IPS-18c (cell line): ENCODE measurements at regions not wholly inside any gene's neighbourhood (a gene's known extent, or its start where the extent isn't known, plus 50 kb on each side); places are given as distances from the start of the nearest gene placed in this dataset.

Experiments used
- H3K4me3 ChIP-seq: 2 replicates; pipeline ENCODE4 v1.7.0; 2013; ENCODE audit warnings: low read depth, mild to moderate bottlenecking, low read length, moderate library complexity; ENCODE audit not compliant: insufficient read depth
- H3K9me3 ChIP-seq: one replicate; pipeline ENCODE4 v1.6.1; 2013; ENCODE audit warnings: mild to moderate bottlenecking, low read length, moderate library complexity; ENCODE audit not compliant: control insufficient read depth, insufficient read depth

- Histone ChIP-seq H3K4me3 (no peak overlapping the region), H3K9me3 (no peaks in the 10 kb centered on the region)
Measured at GRCh38 chr6:98308564-98308963, 525.8 kb upstream of the POU3F2 start.

- no peak overlapping the region for H3K4me3 ChIP-seq
- H3K9me3 ChIP-seq: no peaks in the 10 kb centered on the region
Measured at GRCh38 chr6:98310443-98310842, 523.9 kb upstream of the POU3F2 start.

- no peaks in the 10 kb centered on the region for H3K9me3 ChIP-seq
- no peak overlapping the region for H3K4me3 ChIP-seq
Measured at GRCh38 chr6:98323605-98324004, 510.8 kb upstream of the POU3F2 start.

GRCh38 chr6:98324446-98324845 lies 509.9 kb upstream of the POU3F2 start:
- H3K4me3 ChIP-seq: no peak overlapping the region
- no peaks in the 10 kb centered on the region for H3K9me3 ChIP-seq

GRCh38 chr6:98325366-98325765 lies 509.0 kb upstream of the POU3F2 start:
- Histone ChIP-seq H3K4me3 (no peak overlapping the region), H3K9me3 (no peaks in the 10 kb centered on the region)

GRCh38 chr6:98333273-98333672 lies 501.1 kb upstream of the POU3F2 start:
- no peak overlapping the region for H3K4me3 ChIP-seq

GRCh38 chr6:98335594-98335993 lies 498.8 kb upstream of the POU3F2 start:
- Histone ChIP-seq H3K9me3 (no peaks in the 10 kb centered on the region), H3K4me3 (no peak overlapping the region)

More at GRCh38 chr6:98333273-98333672, 501.1 kb upstream of the POU3F2 start:
- H3K9me3 ChIP-seq: no peaks in the 10 kb centered on the region

GRCh38 chr6:98339506-98339905 lies 494.9 kb upstream of the POU3F2 start:
- no peak overlapping the region for H3K4me3 ChIP-seq
- H3K9me3 ChIP-seq: no peaks in the 10 kb centered on the region

GRCh38 chr6:98343004-98343403 lies 491.4 kb upstream of the POU3F2 start:
- H3K9me3 ChIP-seq: no peaks in the 10 kb centered on the region
- H3K4me3 ChIP-seq: no peak overlapping the region

GRCh38 chr6:98343797-98344196 lies 490.6 kb upstream of the POU3F2 start:
- H3K9me3 ChIP-seq: no peaks in the 10 kb centered on the region

GRCh38 chr6:98352348-98352747 lies 482.0 kb upstream of the POU3F2 start:
- H3K4me3 ChIP-seq: no peak overlapping the region
- no peaks in the 10 kb centered on the region for H3K9me3 ChIP-seq

More at GRCh38 chr6:98343797-98344196, 490.6 kb upstream of the POU3F2 start:
- H3K4me3 ChIP-seq: no peak overlapping the region

- Histone ChIP-seq H3K4me3 (no peak overlapping the region), H3K9me3 (no peaks in the 10 kb centered on the region)
Measured at GRCh38 chr6:98358173-98358572, 476.2 kb upstream of the POU3F2 start.

- no peak overlapping the region for H3K4me3 ChIP-seq
- H3K9me3 ChIP-seq: no peaks in the 10 kb centered on the region
Measured at GRCh38 chr6:98366371-98366770, 468.0 kb upstream of the POU3F2 start.

GRCh38 chr6:98380589-98380988 lies 453.8 kb upstream of the POU3F2 start:
- Histone ChIP-seq H3K4me3 (no peak overlapping the region), H3K9me3 (no peaks in the 10 kb centered on the region)

- no peak overlapping the region for H3K4me3 ChIP-seq
Measured at GRCh38 chr6:98382246-98382645, 452.1 kb upstream of the POU3F2 start.

GRCh38 chr6:98384334-98384733 lies 450.0 kb upstream of the POU3F2 start:
- no peaks in the 10 kb centered on the region for H3K9me3 ChIP-seq
- H3K4me3 ChIP-seq: no peak overlapping the region

More at GRCh38 chr6:98382246-98382645, 452.1 kb upstream of the POU3F2 start:
- H3K9me3 ChIP-seq: no peaks in the 10 kb centered on the region

- H3K4me3 ChIP-seq: no peak overlapping the region
- no peaks in the 10 kb centered on the region for H3K9me3 ChIP-seq
Measured at GRCh38 chr6:98384801-98385200, 449.6 kb upstream of the POU3F2 start.

GRCh38 chr6:98395610-98396166 lies 438.7 kb upstream of the POU3F2 start:
- Histone ChIP-seq H3K4me3 (no peak overlapping the region), H3K9me3 (no peaks in the 10 kb centered on the region)

GRCh38 chr6:98416027-98416426 lies 418.3 kb upstream of the POU3F2 start:
- Histone ChIP-seq H3K4me3 (no peak overlapping the region), H3K9me3 (no peaks in the 10 kb centered on the region)
